Hematopoietic multipotent progenitor cell treated with erythropoietin and hydrocortisone succinate and interleukin-3 and kit ligand, for 4 days (in vitro differentiated cells): ENCODE measurements at regions not wholly inside any gene's neighbourhood (a gene's known extent, or its start where the extent isn't known, plus 50 kb on each side); places are given as distances from the start of the nearest gene placed in this dataset.
A peak's percentile ranks its signal among the peaks of the same experiment; 100 is the strongest.
"Not testable (repeated sequence)": the region's sequence is repeated elsewhere in the genome, so short reads cannot be mapped to it uniquely, and the experiment has no call there.

Source experiments
- DNase-seq: peaks from one replicate; pipeline ENCODE4 v3.0.0-alpha.2; 2015

DNA sequence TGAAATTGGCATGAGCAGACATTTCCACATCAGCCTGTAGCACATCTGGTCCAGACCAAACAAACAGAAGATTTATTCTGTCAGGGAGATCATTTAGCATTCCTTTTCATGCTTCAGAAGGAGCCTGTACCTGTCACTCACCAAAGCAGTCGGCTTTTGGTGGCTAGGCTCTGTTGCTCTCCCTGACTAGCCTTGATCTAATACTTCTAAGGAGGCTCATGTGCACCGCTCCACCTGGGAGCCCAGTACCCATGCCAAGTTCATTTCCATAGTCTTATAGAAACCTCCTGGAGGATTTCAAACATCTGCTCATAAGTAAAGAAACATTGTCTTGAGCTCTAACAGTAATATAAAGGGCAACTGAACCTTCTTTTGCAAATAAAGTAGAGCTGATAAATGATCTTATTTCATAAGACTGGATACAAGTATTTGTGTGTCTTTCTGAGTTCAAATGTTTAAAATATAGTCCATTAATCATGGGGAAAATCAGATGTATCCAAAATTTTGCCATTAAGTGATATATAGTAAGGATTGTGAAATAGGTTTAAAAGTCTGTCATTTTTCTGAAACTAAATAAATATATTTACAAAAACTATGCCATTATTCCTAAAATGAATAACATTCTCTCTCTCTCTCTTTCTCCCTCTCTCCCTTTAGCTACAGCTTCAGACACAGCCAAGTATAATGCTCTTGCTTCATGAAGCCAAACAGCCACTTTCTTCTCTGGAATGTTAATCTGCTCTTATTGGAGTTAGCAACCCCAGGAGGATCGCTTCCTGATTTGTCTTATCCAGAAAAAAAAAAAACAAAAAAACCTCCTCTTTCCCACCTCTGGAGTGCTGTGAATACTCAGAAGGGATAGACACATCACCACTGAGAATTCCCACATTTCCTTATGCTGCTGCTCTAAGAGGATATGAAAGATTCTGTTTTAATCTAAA lies 192.7 kb upstream of the TFAP2D start:
- no peak for DNase-seq

DNA sequence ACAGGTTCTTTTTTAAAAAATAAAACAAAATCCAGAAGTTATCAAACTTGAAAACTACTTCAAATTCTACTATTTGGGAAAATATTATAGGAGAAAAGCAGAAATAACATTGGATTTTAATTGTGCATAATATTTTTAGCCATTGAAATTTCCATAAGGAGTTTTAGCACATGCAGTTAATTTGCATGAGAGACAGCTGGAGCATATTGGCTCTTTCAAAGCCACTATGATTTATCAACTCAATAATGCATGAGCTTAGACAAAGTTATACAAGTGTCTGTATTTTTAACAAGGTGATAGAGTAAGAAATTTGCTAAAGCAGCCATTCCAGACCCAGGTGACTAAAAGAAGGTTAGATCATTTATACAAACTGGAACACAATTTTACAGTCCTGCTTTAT lies 189.0 kb upstream of the TFAP2D start:
- no peak for DNase-seq

DNA sequence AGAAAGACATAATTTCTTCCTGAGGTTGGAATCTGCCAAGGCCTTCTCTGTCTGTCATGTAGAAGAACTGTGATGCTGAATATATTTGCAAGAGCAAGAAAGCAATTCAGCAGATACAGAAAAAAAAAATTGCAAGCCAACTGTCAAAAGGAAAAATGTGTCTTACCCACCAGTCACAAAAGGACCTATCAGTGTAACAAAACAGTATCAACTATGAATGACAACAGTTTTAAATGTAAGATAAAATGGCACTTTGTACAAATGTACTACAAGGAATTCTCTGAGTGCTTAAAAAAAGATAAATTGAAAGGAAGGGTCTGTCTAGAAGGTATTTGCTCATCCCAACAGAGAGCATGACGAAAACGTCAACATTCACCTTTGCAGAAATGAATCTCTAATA lies 185.3 kb upstream of the TFAP2D start:
- no peak for DNase-seq

DNA sequence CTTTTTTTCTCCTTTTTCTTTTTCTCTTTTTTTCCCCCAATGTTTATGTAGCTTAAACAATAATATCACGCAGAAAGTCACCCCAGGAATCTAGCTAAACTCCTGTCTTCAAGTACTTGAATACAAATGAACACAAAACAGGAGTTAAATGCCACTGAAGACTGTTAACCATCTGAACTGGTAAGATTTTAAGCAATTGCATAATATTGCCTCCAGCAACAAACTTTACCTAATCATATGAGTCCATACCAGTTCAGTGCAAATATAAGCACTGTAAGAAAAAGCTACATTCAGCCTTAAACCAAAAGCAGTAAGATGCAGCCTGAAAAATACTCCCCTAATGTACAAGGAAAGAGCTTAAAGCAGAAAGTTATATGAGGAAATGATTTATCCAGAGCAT lies 173.9 kb upstream of the TFAP2D start:
- no peak for DNase-seq

DNA sequence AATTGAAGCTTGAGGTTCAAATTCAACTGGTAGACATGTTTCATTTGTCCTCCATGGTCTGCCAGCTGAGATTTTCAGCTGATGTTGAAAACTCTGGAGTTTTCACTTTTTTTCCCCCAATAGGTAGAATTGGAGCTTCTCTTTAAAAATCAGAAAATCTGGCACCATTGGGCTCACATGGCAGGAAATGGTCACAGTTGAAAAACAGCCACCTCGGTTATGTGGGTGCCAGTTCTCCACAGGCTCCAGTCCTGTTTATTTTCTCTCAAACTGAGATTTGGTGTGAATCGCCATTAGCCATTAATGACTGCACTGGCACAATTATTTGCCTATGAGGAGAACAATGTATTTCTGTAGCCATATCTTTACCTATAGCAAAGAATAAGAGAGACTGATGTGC lies 171.4 kb upstream of the TFAP2D start:
- DNase-seq, result no peak

DNA sequence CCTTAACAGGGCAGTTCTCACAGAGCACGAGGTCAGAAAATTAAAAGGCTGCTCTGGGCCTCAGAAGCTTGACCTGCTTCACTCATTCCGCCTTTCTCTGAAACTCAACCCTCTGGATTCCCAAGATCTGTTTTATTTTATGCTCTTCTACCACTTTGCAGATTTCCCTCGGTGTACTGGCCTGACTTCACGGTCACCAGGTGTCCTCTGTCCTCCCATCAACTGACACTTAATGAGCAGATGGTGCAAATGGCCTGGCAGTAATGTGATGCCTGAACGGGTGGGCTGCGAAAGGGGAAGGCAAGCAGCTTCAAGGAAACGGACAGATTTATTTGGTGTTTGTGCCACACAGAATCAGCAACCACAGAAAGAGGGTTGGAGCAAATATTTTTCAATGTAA lies 169.7 kb upstream of the TFAP2D start:
- DNase-seq, result no peak

DNA sequence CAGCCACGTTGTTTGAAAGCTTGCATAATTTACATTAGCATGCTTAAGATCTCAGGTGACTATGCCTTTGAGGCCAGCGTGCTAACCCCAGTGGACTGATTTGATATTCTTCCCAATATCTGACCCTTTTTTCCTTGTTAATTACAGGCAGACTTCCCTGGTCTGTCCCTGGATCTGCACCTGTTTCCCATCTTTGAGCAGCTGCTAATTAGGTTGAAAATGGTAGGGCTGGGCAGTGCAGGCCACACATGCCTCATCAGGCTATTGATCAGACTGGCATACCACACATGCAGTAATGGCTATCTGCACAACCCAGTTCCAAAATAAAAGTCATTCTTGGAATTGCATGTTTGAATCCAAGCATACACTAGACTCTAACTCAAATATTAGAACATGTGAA lies 164.3 kb upstream of the TFAP2D start:
- DNase-seq, result no peak

DNA sequence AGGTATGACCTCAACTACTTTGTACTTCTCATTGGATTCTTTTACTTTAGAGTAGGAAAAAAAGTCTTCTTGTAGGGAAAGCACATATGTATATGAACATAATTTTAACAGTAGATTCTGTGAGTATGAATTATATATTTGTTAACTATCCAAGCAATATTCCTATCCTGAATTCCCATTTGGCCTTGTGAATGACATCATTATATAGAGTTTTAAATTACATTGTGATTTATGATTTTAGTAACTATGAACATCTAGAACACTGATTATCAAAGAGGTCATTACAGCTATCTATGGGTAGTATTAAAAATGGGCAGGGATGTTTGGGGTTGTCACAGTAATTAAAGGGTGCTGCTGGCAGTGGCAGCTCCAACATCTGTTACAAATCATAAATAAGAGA lies 163.9 kb upstream of the TFAP2D start:
- DNase-seq, result no peak

DNA sequence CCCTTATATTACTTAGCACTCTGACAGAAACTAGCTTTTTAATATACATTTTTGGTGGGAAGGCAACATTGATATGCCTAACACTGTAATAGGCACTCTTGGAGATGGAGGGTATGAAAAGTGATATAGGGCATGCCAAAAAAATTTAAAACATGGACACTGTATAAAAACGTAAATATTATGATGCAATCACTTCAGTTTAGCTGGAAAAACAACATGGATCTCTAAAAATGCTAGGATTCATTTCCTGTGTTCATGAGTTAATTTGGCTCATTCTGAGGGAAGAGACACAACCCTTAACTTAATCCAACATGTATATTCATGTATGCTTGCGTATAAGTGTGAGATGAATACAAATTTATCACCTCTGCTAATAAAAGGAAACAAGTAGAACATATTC lies 157.3 kb upstream of the TFAP2D start:
- no peak for DNase-seq

DNA sequence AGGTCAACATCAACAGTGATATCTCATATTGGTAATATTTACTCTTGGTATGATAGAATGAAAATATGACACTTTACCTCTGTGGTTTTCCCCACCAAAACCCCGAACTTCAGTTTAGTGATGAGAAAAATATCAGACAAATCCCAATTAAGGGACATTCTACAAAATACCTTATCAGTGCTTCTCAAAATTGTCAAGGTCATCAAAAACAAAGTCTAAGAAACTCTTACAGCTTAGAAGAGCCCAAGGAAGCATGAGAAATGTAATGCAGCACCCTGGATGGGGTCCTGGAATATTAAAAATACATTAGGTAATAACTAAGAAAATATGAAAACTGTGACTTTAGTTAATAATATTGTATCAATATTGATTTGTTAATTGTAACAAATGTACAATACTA lies 148.3 kb upstream of the TFAP2D start:
- DNase-seq, result no peak

DNA sequence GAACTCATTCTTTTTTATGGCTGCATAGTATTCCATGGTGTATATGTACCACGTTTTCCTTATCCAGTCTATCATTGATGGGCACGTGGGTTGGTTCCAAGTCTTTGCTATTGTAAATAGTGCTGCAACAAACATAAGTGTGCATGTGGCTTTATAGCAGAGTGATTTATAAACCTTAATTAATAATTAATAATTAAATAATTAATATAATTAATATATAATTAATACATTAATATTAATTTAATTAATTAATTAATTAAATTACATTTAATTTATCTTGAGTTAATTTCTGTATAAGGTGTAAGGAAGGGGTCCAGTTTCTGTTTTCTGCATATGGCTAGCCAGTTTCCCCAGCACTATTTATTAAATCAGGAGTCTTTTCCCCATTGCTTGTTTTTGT lies 142.1 kb upstream of the TFAP2D start:
- not testable (repeated sequence) for DNase-seq

DNA sequence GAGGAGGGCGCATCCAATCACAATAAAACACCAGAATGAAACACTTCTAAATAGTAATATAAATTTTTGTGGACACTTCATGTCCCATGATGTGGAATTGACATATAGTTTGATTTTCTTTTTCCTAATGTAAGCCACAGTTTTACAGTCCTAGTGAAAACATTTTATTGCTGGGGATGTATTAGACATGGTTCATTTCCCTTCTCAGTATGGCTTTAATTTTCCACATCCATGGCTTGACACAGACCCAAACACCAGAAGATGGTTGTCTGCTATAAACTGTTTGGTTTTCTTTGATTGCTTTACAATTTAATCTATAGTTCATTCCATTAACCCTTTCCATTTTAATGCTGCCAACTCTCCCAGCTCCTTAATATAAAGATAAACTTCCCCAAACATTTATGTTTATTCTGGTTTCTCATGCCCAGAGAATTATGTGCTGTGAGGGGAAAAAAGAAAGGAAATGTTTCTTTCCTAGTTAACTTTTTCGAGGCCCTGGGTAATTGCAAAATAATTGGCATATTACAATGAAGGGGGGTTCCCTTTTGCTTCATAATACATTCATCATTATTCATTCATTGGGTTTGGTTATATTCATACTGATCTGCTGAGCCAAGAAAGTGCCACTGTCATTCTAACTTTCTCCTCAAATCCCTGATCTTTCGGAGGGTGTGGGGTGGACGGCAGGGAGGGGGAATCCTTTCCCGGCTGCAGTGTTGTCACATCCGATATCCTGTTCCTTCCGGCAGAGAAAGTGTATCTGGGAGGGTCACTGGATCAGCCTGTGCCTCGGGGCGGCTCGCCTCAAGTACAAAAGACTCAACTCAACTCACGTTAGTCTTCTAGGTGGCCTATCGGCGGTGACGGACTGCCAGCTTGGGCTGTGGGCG lies 127.6 kb upstream of the TFAP2D start:
- no peak for DNase-seq

DNA sequence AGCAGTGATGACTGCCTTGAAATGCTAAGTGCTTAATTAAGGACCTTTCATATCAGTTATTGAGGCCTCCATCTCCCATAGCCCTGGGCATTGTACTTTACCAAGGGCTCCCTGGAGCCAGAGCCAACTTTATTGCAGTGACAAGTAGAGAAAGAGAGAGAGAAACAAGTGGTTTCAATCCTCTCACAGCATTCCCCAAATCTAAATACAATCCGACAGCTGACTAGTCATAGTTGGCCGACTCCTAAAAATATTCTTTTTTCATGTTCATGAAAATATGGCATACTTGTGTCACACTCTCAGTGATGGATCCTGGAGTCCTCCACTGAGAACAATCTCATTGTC lies 127.0 kb upstream of the TFAP2D start:
- DNase-seq, result no peak

DNA sequence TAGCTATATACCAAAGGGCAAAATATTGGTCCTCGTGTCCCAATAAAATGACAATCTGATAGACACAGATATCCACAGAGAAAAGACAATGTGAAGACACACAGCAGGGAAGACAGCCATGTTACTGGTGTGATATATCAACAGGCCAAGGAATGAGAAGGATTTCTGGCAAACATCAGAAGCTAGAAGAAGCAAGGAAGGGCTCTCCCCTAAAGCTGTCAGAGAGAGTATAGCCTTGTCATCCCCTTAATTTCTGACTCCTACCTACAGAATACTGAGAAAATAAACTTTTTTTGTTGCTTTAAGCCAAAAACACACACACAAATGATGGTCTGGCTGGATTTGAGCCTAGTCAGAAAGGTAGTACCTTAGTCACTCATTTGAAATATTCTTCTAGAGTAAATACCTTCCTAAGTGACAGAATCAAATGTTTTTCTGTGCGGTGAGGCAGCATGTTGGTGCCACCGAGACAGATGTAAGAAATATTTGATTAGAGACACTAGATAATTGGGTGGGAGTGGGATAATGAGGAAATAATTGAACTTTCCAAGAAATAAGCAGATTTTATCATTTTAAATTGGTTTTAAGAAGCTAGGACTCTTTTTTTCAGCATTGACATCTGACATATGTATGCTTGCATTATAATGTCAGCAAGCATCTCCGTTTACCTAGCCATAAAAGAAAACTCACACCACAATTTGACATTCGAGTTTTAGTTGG lies 123.4 kb upstream of the TFAP2D start:
- DNase-seq, result no peak

DNA sequence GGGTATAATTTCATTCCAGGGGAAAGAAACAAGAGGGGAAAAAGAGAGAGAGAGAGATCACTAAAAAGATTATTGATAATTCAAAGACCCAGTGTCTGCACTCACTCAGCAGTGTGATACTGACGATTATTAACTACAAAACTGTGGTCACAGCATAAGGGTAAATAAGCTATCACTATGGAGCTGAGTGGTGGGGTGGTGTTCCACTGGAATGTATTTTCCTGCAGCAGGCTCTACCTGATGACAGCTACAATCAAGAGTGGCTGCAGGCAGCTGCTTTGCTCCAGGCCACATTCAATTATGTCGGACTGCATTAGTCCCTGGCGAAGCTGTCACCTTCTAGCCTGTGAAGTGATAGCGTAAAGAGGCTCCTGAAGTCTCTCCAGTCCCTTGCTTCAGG lies 122.2 kb upstream of the TFAP2D start:
- DNase-seq, result no peak

DNA sequence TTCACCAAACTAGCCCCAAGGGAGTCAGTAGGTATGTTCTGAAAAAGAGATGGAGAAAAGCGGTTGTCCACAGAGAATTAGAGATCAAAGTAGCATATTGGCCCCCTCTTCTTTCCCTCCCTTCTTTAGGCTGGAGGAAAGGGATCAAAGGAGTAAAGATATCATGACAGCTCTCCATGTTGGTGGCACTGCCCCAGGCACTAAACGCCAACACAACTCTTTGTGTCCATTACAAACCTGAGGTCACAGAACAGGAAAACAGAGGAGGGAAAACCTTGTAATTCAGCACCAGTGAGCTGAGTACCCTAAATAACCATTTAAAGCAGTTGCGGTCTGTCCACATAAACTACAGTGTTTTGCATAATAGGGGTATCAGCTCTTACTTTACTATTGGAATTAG lies 113.0 kb upstream of the TFAP2D start:
- no peak for DNase-seq

DNA sequence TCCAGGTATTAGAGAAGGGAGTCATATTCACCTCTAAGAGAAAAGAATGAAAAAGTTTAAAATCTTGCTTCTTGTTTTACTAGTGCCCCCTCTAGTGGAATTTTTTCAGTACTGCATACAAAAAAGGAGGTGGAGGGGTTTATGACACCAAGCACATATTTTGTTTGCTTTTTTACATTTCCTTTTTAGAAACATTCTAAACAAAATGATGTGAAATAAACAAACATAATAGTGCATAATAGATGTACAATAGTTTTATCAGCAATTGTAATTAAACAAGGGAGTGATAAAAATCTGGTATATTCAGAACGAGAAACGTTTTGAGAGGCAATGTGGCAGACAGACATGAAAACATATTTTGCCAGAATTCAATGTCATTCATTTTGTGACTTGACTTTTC lies 111.0 kb upstream of the TFAP2D start:
- DNase-seq, result peak; percentile 63

DNA sequence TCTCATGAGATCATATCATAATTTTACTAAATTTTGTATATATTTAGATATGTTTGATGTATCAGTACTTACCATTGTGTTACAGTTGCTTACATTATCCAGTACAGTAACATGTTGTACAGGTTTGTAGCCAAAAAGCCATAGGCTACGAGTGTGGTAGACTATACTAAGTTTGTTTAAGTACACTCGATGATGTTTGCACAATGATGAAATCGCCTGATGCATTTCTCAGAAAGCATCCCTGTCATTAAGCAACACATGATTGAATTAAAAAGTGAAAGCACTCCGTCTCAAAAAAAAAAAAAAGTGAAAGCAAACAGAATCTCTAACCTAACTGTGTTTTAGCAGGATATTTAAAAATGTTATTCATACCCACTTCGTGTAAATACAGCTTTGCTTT lies 104.9 kb upstream of the TFAP2D start:
- DNase-seq, result no peak

DNA sequence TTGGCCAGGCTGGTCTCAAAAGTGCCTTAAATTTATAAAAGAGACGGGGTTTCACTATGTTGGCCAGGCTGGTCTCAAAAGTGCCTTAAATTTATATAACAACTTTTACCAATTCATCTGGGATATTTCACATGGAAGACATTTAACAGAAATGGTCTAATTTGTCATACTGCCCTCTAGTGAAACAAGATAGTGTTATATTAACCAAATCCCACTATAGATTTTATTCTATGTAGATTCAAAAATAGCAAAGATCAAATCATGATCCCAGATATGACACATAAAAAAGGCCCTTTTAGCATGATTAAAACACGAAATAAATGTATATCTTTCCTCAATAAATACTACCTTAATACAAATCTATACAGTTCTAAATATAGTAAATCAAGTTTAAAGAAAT lies 102.8 kb upstream of the TFAP2D start:
- DNase-seq, result peak; percentile 13

DNA sequence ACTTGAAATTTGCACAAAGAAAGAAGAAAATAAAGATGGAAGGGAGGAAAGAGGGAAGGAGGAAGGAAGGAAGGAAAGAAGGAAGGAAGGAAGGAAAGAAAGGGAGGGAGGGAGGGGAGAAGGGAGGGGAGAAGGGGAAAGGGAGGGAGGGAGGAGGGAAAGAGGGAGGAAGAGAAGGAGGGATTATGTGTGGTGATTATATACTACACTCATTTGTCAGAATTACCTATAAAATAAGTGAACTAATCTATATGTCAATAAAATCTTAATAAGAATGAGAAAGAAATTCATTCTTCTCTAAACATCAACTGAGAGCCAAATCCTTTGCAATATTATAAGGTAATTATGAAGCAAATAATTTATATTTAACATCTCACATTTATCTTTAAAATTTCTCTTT lies 77.9 kb upstream of the TFAP2D start:
- DNase-seq, result no peak

DNA sequence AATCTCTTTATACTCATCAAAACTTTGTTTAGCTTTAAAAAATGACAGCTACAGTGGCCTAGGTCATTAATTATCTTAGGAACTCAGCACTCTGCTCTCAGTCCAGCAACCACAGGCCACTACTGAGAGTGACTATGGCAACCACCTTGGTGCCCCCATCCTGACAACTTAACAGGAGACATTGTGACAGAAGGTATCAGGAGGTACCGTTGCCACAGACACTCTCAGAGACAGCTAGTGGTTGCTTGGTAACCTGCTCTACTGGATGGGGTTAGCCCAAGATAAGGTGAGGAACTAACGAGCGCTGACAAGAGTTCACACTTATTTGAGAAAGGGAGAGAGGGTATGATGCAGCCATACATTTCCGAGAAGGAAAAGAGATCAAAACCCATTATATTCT lies 76.1 kb upstream of the TFAP2D start:
- DNase-seq, result no peak

DNA sequence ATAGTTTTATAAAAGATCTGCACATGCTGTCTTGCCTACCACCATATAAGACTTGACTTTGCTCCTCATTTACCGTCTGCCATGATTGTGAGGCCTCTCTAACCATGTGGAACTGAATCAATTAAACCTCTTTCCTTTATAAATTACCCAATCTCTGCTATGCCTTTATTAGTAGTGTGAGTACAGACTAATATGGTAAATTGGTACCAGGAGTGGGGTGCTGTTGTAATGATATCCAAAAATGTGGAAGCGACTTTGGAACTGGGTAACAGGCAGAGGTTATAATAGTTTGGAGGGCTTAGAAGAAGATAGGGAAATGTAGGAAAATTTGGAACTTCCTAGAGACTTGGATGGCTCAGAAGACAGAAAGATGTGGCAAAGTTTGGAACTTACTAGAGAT lies 64.2 kb upstream of the TFAP2D start:
- DNase-seq, result no peak

DNA sequence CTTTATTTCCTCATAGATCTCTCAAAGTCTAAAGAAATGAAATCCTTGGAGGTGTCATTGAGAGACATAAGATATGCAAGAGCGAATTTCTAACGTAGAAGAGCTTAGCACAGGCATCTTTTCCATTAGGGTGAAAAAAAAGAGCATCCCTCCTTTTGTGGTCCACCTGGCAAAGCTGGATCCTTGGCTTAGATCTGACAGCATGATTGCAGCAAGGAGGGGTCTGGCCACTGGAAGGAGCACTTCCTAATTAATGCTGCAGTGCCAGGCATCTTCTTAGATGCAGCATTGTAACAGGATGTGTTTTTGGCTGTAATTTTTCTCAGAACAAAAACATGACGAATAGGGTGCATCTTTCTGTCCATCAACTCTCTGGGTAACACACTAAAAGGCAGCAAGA lies 60.1 kb upstream of the TFAP2D start:
- DNase-seq, result no peak

DNA sequence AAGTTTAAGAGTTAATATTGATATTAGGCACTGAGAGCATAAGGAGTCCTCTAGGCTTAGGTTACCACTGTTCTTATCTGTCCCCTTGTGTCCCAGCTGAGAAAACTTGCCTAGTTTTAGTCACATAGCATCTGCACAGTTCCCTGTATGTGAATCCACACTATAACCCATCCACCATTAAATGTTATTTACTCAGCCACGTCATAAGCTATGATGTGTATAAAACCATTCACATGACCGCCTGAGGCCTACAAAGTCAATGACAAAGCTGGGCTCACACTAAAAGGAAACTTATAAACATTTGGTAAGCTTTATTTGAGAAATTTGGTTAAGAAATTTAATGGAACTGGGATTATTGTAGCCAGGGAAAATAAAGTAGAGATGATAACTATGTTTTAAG lies 59.2 kb upstream of the TFAP2D start:
- DNase-seq, result no peak
